Tibial nerve (tissue), 3 donors: ENCODE measurements at regions not wholly inside any gene's neighbourhood (a gene's known extent, or its start where the extent isn't known, plus 50 kb on each side); places are given as distances from the start of the nearest gene placed in this dataset.

Experiments
- POLR2A ChIP-seq, 2 donors: fragments of 450-650 bp; IDR thresholded peaks; one replicate each; pipeline ENCODE4 v1.6.1; 2017; ENCODE audit warnings: antibody characterized with exemption in 2 of 2, mild to moderate bottlenecking in 2 of 2, moderate library complexity in 2 of 2
- TF ChIP-seq, protein P1 (sequence below), 5 experiments: fragments of 200-600 bp in 3 of 5; fragments of 450-650 bp in 2 of 5; sonication (generic) in 3 of 5; IDR thresholded peaks; one replicate each; pipeline ENCODE4 v1.5.1; 2016 to 2019; ENCODE audit warnings: antibody characterized with exemption in 5 of 5, mild to moderate bottlenecking in 3 of 5, moderate library complexity in 2 of 5

DNA sequence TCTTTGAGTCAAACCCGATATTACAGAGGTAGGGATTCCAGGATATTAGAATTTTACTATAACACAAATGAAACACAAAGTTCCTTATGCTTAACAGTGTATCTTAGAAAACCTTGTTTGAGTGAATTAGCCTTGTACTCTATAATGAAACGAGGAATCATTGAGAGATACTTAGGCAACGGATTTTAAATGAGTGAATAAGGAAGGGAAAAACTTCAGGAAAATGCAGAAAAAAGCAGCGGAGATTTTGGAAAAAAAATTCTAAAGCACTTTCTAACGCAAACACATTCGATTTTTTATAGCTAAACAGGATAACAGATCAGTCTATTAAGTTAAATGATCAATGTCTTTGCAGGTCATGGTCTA lies 137.3 kb downstream of the HFE start:
- TF ChIP-seq, protein P1, sequence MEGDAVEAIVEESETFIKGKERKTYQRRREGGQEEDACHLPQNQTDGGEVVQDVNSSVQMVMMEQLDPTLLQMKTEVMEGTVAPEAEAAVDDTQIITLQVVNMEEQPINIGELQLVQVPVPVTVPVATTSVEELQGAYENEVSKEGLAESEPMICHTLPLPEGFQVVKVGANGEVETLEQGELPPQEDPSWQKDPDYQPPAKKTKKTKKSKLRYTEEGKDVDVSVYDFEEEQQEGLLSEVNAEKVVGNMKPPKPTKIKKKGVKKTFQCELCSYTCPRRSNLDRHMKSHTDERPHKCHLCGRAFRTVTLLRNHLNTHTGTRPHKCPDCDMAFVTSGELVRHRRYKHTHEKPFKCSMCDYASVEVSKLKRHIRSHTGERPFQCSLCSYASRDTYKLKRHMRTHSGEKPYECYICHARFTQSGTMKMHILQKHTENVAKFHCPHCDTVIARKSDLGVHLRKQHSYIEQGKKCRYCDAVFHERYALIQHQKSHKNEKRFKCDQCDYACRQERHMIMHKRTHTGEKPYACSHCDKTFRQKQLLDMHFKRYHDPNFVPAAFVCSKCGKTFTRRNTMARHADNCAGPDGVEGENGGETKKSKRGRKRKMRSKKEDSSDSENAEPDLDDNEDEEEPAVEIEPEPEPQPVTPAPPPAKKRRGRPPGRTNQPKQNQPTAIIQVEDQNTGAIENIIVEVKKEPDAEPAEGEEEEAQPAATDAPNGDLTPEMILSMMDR (IDR thresholded peaks at IDR 0.05) = no peak
- no peak for TF ChIP-seq POLR2A (IDR thresholded peaks at IDR 0.05)
